Psoas muscle (tissue), 7 donors: ENCODE measurements at regions not wholly inside any gene's neighbourhood (a gene's known extent, or its start where the extent isn't known, plus 50 kb on each side); places are given as distances from the start of the nearest gene placed in this dataset.

Experiments used
- ATAC-seq, 4 donors: fragments of 200-7000 bp; cut with Tn5 transposase; one replicate each; pipeline ENCODE4 v1.9.1; 2020; ENCODE audit warnings: moderate library complexity in 3 of 4, mild to moderate bottlenecking in 2 of 4
- DNase-seq, 2 donors: peaks; one replicate each; pipeline ENCODE4 v3.0.0-alpha.2; 2020
- H3K27ac ChIP-seq: fragments of 200-600 bp; one replicate; pipeline ENCODE4 v1.8.0; 2022
- H3K27me3 ChIP-seq, 3 donors: fragments of 200-600 bp in 1 of 3; one replicate each; pipeline versions ENCODE4 v1.6.1 to v1.8.0; 2013 to 2022; ENCODE audit warnings: low read length in 2 of 3, mild to moderate bottlenecking in 2 of 3, moderate library complexity in 1 of 3; ENCODE audit not compliant: insufficient read depth in 3 of 3
- H3K36me3 ChIP-seq, 2 donors: fragments of 200-600 bp in 1 of 2; one replicate each; pipeline versions ENCODE4 v1.6.1 to v1.8.0; 2013 to 2022; ENCODE audit warnings: low read depth in 1 of 2, mild to moderate bottlenecking in 1 of 2, moderate library complexity in 1 of 2; ENCODE audit not compliant: insufficient read depth in 1 of 2
- H3K4me1 ChIP-seq: fragments of 200-600 bp; one replicate; pipeline ENCODE4 v1.8.0; 2022
- H3K4me3 ChIP-seq: fragments of 200-600 bp; one replicate; pipeline ENCODE4 v1.8.0; 2022; ENCODE audit warnings: mild to moderate bottlenecking
- H3K9me3 ChIP-seq: fragments of 200-600 bp; one replicate; pipeline ENCODE4 v1.8.0; 2022
- CTCF ChIP-seq: fragments of 200-600 bp; IDR thresholded peaks from one replicate; pipeline ENCODE4 v1.8.0; 2022; ENCODE audit warnings: antibody characterized with exemption
- WGBS, 3 donors: extraction: QIAGEN DNeasy Blood & Tissue Kit; methylation state at CpG; one replicate each; pipeline versions ENCODE4 v1.1.6 to v1.1.7; 2013; 5-methylcytosine and 5-hydroxymethylcytosine counted together
- intact Hi-C, 2 donors: fragments of 100-400 bp; cut with DNase I; formaldehyde crosslinking; loops; one replicate each; pipeline versions ENCODE4 v1.11.0 to v1.14.2; 2022
- donor health status: healthy with polysubstance abuse.
- donor health status: DM: no; HTN: no; CAD: no; lungs with moderate emphysema.
- donor health status: Bipolar disorder and iron deficiency.
- donor health status: healthy.
- donor health status: DM: yes; HTN: yes; CAD: no.
- donor health status: DM: no; HTN: no; CAD: no.
- donor health status: DM: yes; HTN: yes; CAD: no.

GRCh38 chr1:143661418-143662101 lies 310.2 kb downstream of the FAM72C start:
- ATAC-seq = no peak
- Histone ChIP-seq H3K4me3 (no peak overlapping the region), H3K27me3 (peaks cover 0 to 20% (median 18%) of the 10 kb centered on the region in 3 donors), H3K27ac (no peak overlapping the region), H3K9me3 (no peaks in the 10 kb centered on the region), H3K36me3 (no peaks in the 10 kb centered on the region), H3K4me1 (no peaks in the 10 kb centered on the region)
- WGBS, 3 donors = 2 to 3% (median 2%) methylated on average over 44 to 47 of the region's 47 CpGs
- no peak for TF ChIP-seq CTCF
- DNase-seq = no peak
- intact Hi-C loops = no loop called here

GRCh38 chr1:143660354-143660941 lies 311.3 kb downstream of the FAM72C start:
- no peak overlapping the region for H3K4me3 ChIP-seq
- no peak for TF ChIP-seq CTCF
- H3K4me1 ChIP-seq = no peaks in the 10 kb centered on the region
- peaks cover 0 to 19% (median 17%) of the 10 kb centered on the region in 3 donors for H3K27me3 ChIP-seq
- intact Hi-C loops = no loop called here
- DNase-seq (no peak), ATAC-seq (no peak)
- 9 to 15% (median 13%) methylated on average over 12 to 14 of the region's 14 CpGs for WGBS, 3 donors
- no peaks in the 10 kb centered on the region for H3K36me3 ChIP-seq
- no peaks in the 10 kb centered on the region for H3K9me3 ChIP-seq
- no peak overlapping the region for H3K27ac ChIP-seq

- intact Hi-C loops = no loop called here
- 14 to 19% (median 14%) methylated on average over 24 of the region's 24 CpGs for WGBS, 3 donors
- TF ChIP-seq CTCF = no peak
- DNase-seq (no peak), ATAC-seq (no peak)
- no peaks in the 10 kb centered on the region for H3K4me1 ChIP-seq
- H3K27me3 ChIP-seq = peaks cover 3 to 26% (median 20%) of the 10 kb centered on the region in 3 donors
- H3K27ac ChIP-seq = no peak overlapping the region
- no peak overlapping the region for H3K4me3 ChIP-seq
- no peaks in the 10 kb centered on the region for H3K36me3 ChIP-seq
- no peaks in the 10 kb centered on the region for H3K9me3 ChIP-seq
Measured at GRCh38 chr1:143653429-143653802, 318.4 kb downstream of the FAM72C start.

- ATAC-seq (no peak), DNase-seq (no peak)
- H3K4me1 ChIP-seq = no peaks in the 10 kb centered on the region
- no peaks in the 10 kb centered on the region for H3K9me3 ChIP-seq
- H3K36me3 ChIP-seq = no peaks in the 10 kb centered on the region
- intact Hi-C loops = no loop called here
- no peak overlapping the region for H3K4me3 ChIP-seq
- no peak overlapping the region for H3K27ac ChIP-seq
- peaks cover 3 to 26% (median 20%) of the 10 kb centered on the region in 3 donors for H3K27me3 ChIP-seq
- no peak for TF ChIP-seq CTCF
- WGBS, 3 donors = 12 to 21% (median 19%) methylated on average over 36 of the region's 36 CpGs
Measured at GRCh38 chr1:143652744-143653428, 318.9 kb downstream of the FAM72C start.
